Hepatic stellate cell (primary cell): ENCODE measurements at regions not wholly inside any gene's neighbourhood (a gene's known extent, or its start where the extent isn't known, plus 50 kb on each side); places are given as distances from the start of the nearest gene placed in this dataset.
"Not testable (repeated sequence)": the region's sequence is repeated elsewhere in the genome, so short reads cannot be mapped to it uniquely, and the experiment has no call there.

Experiments used
- DNase-seq: peaks from one replicate; pipeline ENCODE4 v3.0.0; 2011; ENCODE audit warnings: low spot score

DNA sequence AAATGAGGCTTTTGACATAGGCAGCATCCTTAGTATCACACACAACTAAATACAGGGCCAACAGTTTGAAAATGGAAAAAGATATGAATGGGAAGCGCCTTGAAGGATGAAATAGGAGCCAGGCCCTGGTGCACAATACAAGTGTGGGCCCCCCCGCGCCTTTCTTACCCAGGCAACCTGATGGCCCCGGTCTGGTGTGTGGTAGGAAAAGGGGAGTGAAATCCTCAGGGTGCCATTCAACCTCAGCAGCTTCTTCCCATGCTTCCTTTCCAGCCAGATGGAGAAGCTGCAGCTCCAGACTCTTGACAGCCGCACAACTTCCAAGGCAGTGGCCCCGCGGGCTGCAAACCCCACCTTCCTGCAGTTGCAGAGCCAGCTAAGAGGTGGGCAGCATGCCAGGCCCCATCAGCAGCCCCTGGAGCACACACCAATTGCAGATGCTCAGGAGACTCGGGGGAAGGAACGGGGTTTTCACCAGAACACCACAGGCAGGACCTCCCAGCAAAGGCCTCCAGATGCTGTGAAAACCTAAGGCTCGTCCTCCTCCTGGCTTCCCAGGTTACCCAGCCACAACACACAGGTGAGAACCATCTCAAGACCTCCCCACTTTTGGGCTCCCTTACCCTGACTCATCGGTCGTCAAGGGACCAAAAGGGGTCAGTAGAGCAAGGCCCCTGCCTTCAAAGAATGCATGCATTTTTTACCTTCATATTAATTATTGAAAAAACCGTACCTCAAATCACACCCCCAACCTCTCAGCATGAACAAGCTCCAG, 101.6 kb downstream of the CPN2 start:
- no peak for DNase-seq

GRCh38 chr3:194250098-194251002, 100.8 kb downstream of the CPN2 start:
- no peak for DNase-seq

- DNase-seq, result no peak
These were observed 100.1 kb downstream of the CPN2 start for GRCh38 chr3:194251007-194251406.

GRCh38 chr3:194251461-194251860, 99.7 kb downstream of the CPN2 start:
- DNase-seq, result no peak

DNA sequence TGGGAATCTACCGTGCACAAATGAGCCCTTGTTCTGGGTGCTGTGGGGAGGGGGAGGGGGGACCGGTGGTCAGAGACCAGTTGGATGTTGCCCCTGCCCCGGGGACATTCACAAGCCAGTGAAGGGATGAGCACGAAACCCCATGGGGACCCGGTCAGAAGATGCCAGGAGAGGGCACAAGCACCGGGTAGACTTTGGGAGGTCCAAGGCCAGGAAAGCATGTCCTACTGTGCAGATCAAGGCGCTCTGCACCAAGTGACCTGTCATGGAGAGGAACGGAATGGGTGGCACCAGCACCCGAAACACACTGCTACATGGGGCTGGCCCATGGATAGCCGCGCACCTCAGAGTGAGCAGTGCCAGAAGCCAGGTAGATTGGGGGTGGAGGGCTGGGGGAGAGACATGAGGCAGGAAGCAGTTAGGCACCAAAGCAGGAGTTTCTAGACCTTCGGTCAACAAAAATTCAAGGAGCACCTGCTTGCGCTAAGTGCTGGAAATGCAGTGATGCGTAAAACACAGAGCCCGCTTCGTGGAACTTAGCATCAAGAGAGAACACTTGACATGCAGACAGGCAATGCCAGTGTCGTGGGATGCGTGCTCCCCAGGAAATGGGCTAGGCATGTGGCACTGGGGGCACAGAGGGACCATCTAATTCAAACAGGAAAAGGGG, 99.1 kb downstream of the CPN2 start:
- no peak for DNase-seq

DNA sequence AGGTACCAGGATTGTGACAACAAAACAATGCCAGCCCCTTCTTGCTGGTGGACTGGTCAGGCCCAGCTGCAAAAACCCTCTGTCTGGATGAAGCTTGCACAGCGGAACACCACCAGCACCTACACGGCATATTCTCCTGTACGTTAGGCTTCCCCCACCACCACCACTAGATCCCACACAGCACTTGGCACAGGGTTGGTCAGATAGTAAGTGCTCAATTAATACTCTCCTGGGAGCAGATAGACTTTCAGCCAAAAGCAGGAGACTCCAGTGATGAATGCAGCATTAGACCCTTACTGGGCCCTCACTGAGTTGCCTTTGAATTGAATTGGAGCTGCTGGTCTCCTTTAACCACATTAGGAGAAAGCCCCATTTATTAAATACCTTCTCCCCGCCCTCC, 97.9 kb downstream of the CPN2 start:
- DNase-seq, result no peak

- DNase-seq, result no peak
These were observed 97.1 kb downstream of the CPN2 start for GRCh38 chr3:194254040-194254439.

- DNase-seq, result no peak
These were observed 95.7 kb downstream of the CPN2 start for GRCh38 chr3:194255252-194256039.

DNA sequence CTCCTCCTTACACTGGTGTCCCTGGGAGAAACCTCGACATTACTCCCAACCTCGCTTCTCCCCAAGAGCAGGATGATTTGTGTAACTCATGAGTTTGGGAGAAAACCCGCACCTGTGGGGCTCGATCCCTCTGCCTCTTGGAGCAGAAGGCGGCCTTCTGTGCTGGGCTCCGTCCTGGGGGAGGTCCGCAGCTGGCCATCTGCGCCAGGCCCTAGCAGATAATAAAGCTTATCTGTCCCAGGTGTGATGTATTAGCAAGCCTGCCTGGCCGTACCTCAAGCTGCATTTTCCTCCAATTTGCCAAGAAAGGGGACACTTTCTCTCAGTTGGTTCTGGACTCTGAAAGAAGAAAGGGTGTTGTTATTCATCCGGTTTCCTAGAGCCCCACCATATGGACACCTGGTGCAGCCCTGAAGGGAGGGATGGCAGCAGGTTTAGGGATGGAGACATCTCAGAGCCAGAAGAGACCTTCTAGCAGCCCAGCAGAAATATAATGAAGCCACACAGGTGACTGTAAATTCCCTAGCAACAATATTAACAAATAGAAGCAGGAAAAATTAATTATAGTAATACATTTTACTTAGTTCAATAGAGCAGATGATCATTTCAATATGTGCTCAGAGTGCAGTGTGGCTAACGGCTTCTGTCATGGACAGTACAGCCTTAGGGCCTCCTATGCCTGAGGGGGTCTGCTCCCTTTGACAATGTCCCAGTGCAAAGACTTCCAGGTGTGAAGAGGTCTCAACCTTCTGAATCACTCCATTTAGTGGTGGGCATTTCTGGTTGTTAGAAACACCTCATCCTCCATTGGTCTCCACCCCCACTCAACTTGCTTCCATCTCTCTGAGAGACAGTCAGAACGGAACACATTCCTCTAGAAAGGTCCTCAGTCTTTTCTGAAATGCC, 94.8 kb downstream of the CPN2 start:
- no peak for DNase-seq

DNA sequence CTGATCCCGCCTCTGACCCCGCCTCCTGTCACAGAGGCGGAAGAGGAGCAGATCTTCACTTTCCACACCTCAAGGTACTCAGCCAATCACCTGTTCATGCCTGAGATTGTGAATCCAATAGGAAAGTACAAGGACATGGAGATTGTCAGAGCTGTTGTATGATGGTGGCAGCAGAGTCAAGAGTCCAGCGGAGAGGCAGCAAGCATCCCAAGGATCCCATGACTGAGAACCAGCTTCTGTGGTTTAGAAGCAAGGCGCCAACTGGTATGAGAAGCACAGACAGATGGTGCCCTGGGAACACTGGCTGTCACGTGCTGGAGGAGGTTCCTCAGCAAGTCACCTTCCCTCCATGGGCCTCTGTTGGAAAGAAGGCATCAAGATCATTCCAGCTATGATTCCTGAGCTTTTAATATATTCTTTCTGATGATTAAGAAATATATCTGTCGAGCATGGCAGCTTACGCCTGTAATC, 93.9 kb downstream of the CPN2 start:
- DNase-seq, result no peak

GRCh38 chr3:194257916-194258668, 93.0 kb downstream of the CPN2 start:
- no peak for DNase-seq

- no peak for DNase-seq
These were observed 91.0 kb downstream of the CPN2 start for GRCh38 chr3:194259982-194260766.

DNA sequence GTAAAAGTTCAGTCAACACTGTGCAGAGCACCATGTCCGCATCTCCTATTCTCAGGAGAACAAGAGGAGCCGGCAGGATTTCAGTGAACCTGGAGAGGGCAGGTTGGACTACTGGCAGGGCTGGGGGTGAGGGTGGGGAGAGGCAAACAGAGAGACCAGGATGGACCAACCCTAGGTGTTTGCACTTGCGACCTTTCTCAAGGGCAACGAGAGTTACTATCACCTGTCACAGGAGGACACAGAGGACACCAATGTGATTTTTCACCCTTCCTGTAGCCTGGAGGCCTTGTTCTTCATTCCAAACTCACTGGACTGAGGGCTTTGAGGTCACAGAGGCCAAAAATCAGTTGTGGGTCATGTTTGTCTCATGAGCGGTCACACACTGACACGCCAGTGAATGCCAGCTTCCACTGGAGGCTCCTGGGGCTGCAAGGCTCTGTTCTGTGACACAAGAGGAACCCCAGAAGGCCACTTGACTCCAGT, 89.5 kb downstream of the CPN2 start:
- DNase-seq, result no peak

DNA sequence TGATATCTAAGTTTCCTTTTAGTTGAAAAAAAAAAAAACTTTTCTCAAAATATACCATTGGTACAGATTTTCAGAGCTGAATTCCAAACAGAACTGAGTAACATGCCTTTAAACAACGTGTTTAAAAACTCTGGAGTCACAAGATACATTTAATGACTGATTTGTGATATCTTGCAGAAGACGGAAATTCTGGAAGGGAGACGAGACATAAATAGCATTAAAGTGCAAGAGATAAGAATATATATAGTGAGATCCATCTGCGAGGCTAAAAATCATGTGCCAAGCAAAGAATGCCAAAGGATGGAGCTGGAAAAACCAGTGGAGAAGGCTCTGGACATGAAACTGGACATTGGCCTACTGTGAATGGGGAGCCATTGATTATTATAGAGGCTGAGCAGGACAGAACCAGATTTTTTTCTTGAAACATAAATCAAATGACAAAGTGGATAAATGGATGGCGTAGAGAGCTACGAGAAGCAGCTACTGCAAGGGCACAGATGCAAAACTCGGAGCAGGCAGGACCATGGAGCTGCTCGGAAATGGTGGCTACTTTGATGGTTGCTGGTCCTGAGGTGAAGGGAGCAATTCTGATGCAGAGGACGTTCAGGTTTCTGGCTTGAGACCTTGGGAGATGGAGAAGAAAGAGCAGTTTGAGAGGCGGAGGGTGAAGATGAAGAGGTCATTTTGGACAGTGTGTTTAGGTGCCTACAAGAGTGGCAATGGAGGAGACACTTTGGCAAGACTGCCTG, 88.8 kb downstream of the CPN2 start:
- no peak for DNase-seq

GRCh38 chr3:194262925-194263305, 88.2 kb downstream of the CPN2 start:
- DNase-seq, result no peak

DNA sequence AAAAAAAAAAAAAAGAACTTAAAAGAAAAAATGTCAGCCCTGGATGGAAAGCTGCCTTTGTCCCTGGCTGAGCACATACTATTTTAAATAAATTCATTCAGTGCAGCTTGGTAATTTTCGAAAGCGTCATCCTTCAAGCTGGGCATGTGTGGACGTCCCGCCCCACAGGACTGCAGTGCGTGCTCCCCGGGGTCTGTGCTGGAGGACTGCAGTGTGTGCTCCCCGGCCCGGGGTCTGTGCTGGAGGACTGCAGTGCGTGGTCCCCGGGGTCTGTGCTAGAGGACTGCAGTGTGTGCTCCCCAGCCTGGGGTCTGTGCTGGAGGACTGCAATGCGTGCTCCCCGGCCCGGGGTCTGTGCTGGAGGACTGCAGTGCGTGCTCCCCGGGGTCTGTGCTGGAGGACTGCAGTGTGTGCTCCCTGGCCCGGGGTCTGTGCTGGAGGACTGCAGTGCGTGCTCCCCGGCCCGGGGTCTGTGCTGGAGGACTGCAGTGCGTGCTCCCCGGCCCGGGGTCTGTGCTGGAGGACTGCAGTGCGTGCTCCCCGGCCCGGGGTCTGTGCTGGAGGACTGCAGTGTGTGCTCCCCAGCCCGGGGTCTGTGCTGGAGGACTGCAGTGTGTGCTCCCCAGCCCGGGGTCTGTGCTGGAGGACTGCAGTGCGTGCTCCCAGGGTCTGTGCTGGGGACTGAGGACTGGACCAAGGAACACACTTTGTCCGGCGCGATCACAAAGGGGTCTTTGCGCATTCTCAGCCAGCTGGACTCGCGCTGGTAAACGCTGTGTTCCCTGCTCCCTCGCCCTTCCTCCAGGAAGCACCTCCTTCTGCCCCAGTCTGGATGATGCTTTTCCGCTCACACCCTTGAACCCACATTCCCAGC, 86.3 kb downstream of the CPN2 start:
- not testable (repeated sequence) for DNase-seq

GRCh38 chr3:194265505-194265892, 85.6 kb downstream of the CPN2 start:
- DNase-seq, result peak; percentile 80
